Neural crest cell (in vitro differentiated cells): ENCODE measurements at regions not wholly inside any gene's neighbourhood (a gene's known extent, or its start where the extent isn't known, plus 50 kb on each side); places are given as distances from the start of the nearest gene placed in this dataset.

Experiments
- DNase-seq: peaks from one replicate; pipeline ENCODE4 v3.0.0; 2021; ENCODE audit warnings: low read depth, mixed read lengths, low spot score
- H3K27ac Mint-ChIP-seq: one replicate; pipeline ENCODE4 v1.8.0; 2021; ENCODE audit warnings: mild to moderate bottlenecking, mixed read lengths; ENCODE audit not compliant: unreplicated experiment
- H3K27me3 Mint-ChIP-seq: 2 replicates; pipeline ENCODE4 v1.8.0; 2021; ENCODE audit warnings: low read depth, mild to moderate bottlenecking, mixed read lengths
- H3K36me3 Mint-ChIP-seq: 2 replicates; pipeline ENCODE4 v1.8.0; 2021; ENCODE audit warnings: low read depth, mild to moderate bottlenecking, mixed read lengths
- H3K4me1 Mint-ChIP-seq: 2 replicates; pipeline ENCODE4 v1.8.0; 2021; ENCODE audit warnings: mixed read lengths
- H3K4me3 Mint-ChIP-seq: one replicate; pipeline ENCODE4 v1.8.0; 2021; ENCODE audit warnings: mild to moderate bottlenecking, mixed read lengths
- H3K9me3 Mint-ChIP-seq: 2 replicates; pipeline ENCODE4 v1.8.0; 2021; ENCODE audit warnings: mixed read lengths
- CTCF ChIP-seq: fragments of 200-600 bp; sonication (generic); conservative IDR thresholded peaks from 2 replicates; pipeline ENCODE4 v1.5.0; 2021; ENCODE audit warnings: antibody characterized with exemption, mild to moderate bottlenecking

- no peak overlapping the region for H3K27ac Mint-ChIP-seq
- no peak for TF ChIP-seq CTCF
- no peak for DNase-seq
- H3K4me3 Mint-ChIP-seq = no peak overlapping the region
- H3K36me3 Mint-ChIP-seq = no peaks in the 10 kb centered on the region
- H3K27me3 Mint-ChIP-seq = no peaks in the 10 kb centered on the region
- H3K9me3 Mint-ChIP-seq = no peaks in the 10 kb centered on the region
- peaks cover 8% of the 10 kb centered on the region for H3K4me1 Mint-ChIP-seq
Measured at GRCh38 chr7:43014406-43014805, 82.2 kb downstream of the MRPL32 start.

- Mint-ChIP-seq H3K36me3 (no peaks in the 10 kb centered on the region), H3K9me3 (no peaks in the 10 kb centered on the region), H3K4me3 (no peak overlapping the region), H3K27ac (no peak overlapping the region), H3K27me3 (no peaks in the 10 kb centered on the region), H3K4me1 (peaks cover 8% of the 10 kb centered on the region)
- DNase-seq = no peak
- TF ChIP-seq CTCF = no peak
Measured at GRCh38 chr7:43015301-43015700, 83.1 kb downstream of the MRPL32 start.

GRCh38 chr7:43018446-43018845 is 86.3 kb downstream of the MRPL32 start:
- no peak for DNase-seq
- H3K4me1 Mint-ChIP-seq = peaks cover 8% of the 10 kb centered on the region
- no peak overlapping the region for H3K4me3 Mint-ChIP-seq
- no peak for TF ChIP-seq CTCF
- no peaks in the 10 kb centered on the region for H3K36me3 Mint-ChIP-seq
- H3K27ac Mint-ChIP-seq = no peak overlapping the region
- H3K27me3 Mint-ChIP-seq = no peaks in the 10 kb centered on the region
- no peaks in the 10 kb centered on the region for H3K9me3 Mint-ChIP-seq

GRCh38 chr7:43021431-43021830 is 89.3 kb downstream of the MRPL32 start:
- Mint-ChIP-seq H3K27me3 (no peaks in the 10 kb centered on the region), H3K9me3 (no peaks in the 10 kb centered on the region), H3K36me3 (no peaks in the 10 kb centered on the region), H3K4me1 (no peaks in the 10 kb centered on the region), H3K27ac (no peak overlapping the region), H3K4me3 (no peak overlapping the region)
- DNase-seq = no peak
- TF ChIP-seq CTCF = no peak

- TF ChIP-seq CTCF = no peak
- DNase-seq = no peak
- H3K27me3 Mint-ChIP-seq = no peaks in the 10 kb centered on the region
- H3K4me3 Mint-ChIP-seq = no peak overlapping the region
- H3K9me3 Mint-ChIP-seq = no peaks in the 10 kb centered on the region
- no peaks in the 10 kb centered on the region for H3K36me3 Mint-ChIP-seq
- no peaks in the 10 kb centered on the region for H3K4me1 Mint-ChIP-seq
- H3K27ac Mint-ChIP-seq = no peak overlapping the region
Measured at GRCh38 chr7:43022008-43022407, 89.8 kb downstream of the MRPL32 start.

GRCh38 chr7:43033369-43033768 is 79.1 kb upstream of the HECW1 start:
- peaks cover 4% of the 10 kb centered on the region for H3K36me3 Mint-ChIP-seq
- no peak for DNase-seq
- no peaks in the 10 kb centered on the region for H3K4me1 Mint-ChIP-seq
- H3K9me3 Mint-ChIP-seq = peaks cover 3% of the 10 kb centered on the region
- no peak for TF ChIP-seq CTCF
- H3K4me3 Mint-ChIP-seq = no peak overlapping the region
- H3K27me3 Mint-ChIP-seq = no peaks in the 10 kb centered on the region
- no peak overlapping the region for H3K27ac Mint-ChIP-seq
